SJSA1 (cell line): ENCODE measurements at regions not wholly inside any gene's neighbourhood (a gene's known extent, or its start where the extent isn't known, plus 50 kb on each side); places are given as distances from the start of the nearest gene placed in this dataset.
A peak's percentile ranks its signal among the peaks of the same experiment; 100 is the strongest.
"Not testable (repeated sequence)": the region's sequence is repeated elsewhere in the genome, so short reads cannot be mapped to it uniquely, and the experiment has no call there.

Source experiments
- DNase-seq, 2 experiments: peaks; one replicate each; pipeline ENCODE4 v3.0.0-alpha.2; 2015 to 2020; ENCODE audit warnings: low spot score in 2 of 2, low read depth in 1 of 2
- H3K27ac ChIP-seq: fragments of 250-450 bp; sonication (Bioruptor Pico); 2 replicates; pipeline ENCODE4 v1.5.1; 2020; ENCODE audit warnings: mild to moderate bottlenecking, moderate library complexity
- H3K27me3 ChIP-seq: fragments of 250-450 bp; sonication (Bioruptor Pico); replicated peaks from 2 replicates; pipeline ENCODE4 v1.5.1; 2020; ENCODE audit warnings: mild to moderate bottlenecking, moderate library complexity
- H3K36me3 ChIP-seq: fragments of 250-450 bp; sonication (Bioruptor Pico); 2 replicates; pipeline ENCODE4 v1.5.1; 2020; ENCODE audit warnings: mild to moderate bottlenecking
- H3K4me1 ChIP-seq: fragments of 250-450 bp; sonication (Bioruptor Pico); replicated peaks from 2 replicates; pipeline ENCODE4 v1.6.1; 2021; ENCODE audit warnings: mild to moderate bottlenecking
- H3K4me3 ChIP-seq: fragments of 250-450 bp; sonication (Bioruptor Pico); 2 replicates; pipeline ENCODE4 v1.5.1; 2020; ENCODE audit warnings: mild to moderate bottlenecking
- H3K9me3 ChIP-seq: fragments of 250-450 bp; sonication (Bioruptor Pico); replicated peaks from 2 replicates; pipeline ENCODE4 v1.5.1; 2020; ENCODE audit warnings: mild to moderate bottlenecking

DNA sequence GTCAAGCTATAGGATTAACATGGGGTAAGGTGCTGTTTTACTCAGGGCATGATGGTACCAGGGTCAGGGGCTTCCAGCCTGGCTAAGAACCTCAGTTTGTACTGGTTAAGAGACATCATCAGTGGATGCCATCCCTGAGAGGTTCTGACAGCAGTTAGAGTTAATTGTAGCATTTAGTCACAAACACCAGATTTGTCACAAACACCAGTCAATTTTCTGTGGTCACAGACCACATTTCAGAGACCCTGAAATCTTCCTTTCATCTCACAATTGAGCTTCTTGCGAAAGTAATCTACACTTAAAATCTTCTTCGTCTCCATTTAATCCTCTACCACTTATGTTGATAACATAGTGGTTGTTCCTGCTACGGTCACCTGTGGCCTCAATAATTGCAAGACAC, 143.0 kb upstream of the EGLN3 start:
- Histone ChIP-seq H3K36me3 (no peaks in the 10 kb centered on the region), H3K27me3 (no peaks in the 10 kb centered on the region), H3K27ac (no peak overlapping the region), H3K4me1 (no peaks in the 10 kb centered on the region), H3K9me3 (no peaks in the 10 kb centered on the region), H3K4me3 (no peak overlapping the region)
- no peak for DNase-seq

DNA sequence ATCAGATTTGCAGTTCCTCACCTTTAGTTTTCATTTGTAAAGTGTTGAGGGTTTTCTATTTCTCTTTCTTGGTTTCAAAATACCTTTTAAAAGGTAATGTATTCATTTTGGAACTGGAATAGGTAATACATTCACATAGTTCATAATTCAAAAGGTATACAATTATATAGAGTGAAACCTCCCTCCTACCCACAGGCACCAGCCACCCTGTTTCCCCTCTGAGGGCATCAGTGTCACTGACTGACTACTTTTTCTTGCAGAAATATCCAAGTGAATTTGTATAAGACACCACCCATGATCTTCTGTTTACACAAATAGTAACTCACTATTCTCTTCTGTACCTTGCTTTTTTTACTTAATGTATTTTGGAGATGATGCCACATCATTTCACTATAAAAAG, 139.6 kb upstream of the EGLN3 start:
- Histone ChIP-seq H3K27me3 (no peaks in the 10 kb centered on the region), H3K9me3 (no peaks in the 10 kb centered on the region), H3K4me3 (no peak overlapping the region), H3K27ac (no peak overlapping the region), H3K36me3 (no peaks in the 10 kb centered on the region), H3K4me1 (no peaks in the 10 kb centered on the region)
- DNase-seq, result no peak

GRCh38 chr14:34088914-34089313, 138.0 kb upstream of the EGLN3 start:
- H3K4me3 ChIP-seq, result no peak overlapping the region
- H3K36me3 ChIP-seq, result no peaks in the 10 kb centered on the region
- H3K27me3 ChIP-seq, result no peaks in the 10 kb centered on the region
- no peaks in the 10 kb centered on the region for H3K4me1 ChIP-seq
- no peaks in the 10 kb centered on the region for H3K9me3 ChIP-seq
- DNase-seq, result no peak
- no peak overlapping the region for H3K27ac ChIP-seq

DNA sequence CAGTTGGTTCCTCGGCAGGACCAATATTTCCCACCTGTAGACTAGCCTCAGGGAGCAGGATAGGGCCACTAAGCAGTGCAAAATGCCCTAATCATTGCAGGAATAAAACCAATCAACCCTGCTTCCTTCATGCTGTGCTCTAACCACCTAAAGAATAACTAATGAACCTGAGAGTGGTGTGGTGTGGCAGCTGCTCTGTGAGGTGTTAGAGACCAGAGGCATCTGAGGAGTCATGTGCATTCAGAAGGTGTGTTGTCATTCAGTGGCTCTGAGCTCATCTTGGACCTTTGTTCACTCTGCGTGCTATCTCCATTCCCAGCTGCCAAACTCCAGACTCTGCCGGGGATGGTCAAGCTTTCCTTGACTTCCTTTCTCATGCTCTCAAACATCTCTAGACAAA, 136.7 kb upstream of the EGLN3 start:
- Histone ChIP-seq H3K27ac (no peak overlapping the region), H3K9me3 (no peaks in the 10 kb centered on the region), H3K4me1 (peaks cover 2% of the 10 kb centered on the region), H3K4me3 (no peak overlapping the region), H3K36me3 (no peaks in the 10 kb centered on the region), H3K27me3 (no peaks in the 10 kb centered on the region)
- DNase-seq, result no peak

DNA sequence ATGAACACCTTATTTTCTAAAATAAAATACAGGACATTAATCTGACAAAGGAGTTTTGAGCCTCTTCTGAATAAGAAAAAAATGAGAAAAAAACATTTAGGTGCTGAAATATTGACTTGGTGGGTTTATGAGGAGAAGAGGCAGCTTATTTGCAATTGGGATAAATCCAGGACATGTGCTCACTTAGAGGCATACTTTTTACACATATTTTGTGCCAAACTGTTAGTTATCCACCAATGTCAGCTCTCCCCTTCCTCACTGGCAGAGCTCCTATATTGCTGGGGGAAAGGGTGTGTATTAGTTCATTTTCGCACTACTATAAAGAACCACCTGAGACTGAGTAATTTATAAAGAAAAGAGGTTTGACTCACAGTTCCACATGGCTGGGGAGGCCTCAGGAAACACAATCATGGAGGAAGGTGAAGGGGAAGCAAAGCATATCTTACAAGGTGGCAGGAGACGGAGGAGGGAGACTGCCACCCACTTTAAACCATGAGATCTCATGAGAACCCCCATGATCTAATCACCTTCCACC, 135.4 kb upstream of the EGLN3 start:
- no peaks in the 10 kb centered on the region for H3K9me3 ChIP-seq
- no peaks in the 10 kb centered on the region for H3K36me3 ChIP-seq
- peaks cover 15% of the 10 kb centered on the region for H3K4me1 ChIP-seq
- no peak overlapping the region for H3K4me3 ChIP-seq
- DNase-seq, result no peak
- H3K27ac ChIP-seq, result no peak overlapping the region
- H3K27me3 ChIP-seq, result no peaks in the 10 kb centered on the region

DNA sequence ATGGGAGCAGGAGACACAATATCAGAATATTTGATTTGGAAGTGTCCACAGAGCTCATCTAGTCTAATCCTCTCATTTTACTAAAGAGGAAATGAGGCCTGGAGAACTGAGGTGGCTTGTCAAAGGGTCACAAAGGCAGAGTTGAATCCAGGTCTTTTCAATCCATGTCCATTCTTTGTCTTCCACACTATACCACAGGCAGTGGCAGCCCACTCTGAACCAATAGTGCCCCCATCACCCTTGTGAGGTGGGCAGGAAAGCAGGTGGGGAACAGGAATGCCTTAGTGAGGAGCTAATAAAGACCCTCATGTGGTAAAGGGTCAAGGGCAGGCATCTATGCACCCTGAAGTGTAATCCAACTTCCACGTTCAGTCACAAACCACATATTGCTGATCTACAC, 134.8 kb upstream of the EGLN3 start:
- DNase-seq, result no peak
- Histone ChIP-seq H3K9me3 (no peaks in the 10 kb centered on the region), H3K4me3 (no peak overlapping the region), H3K27ac (no peak overlapping the region), H3K36me3 (no peaks in the 10 kb centered on the region), H3K27me3 (no peaks in the 10 kb centered on the region), H3K4me1 (peaks cover 21% of the 10 kb centered on the region)

DNA sequence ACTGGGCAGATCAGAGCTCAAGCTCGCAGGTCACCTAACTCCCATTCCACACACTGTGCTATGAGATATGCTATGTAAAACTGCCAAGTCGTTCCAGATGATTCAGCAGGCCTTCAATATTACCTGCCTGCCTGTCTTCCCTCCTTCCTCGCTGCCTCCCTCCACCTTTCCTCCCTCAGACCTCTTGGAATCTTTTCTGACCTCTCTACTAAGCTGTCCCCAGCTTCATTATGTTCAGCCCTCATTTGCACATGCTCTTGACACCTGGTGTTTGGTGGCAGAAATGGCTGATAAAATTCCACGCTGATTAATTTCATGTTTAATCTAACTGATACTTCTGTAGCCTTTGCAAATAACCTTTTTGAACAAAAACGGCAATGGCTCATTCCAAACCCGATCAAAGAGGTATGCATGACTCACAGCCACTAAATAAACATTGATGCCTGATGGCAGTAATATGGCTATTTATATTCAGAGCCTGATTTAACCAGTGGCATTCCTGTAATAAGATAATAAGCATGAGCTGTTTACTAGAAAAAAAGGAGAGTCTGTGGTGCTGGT, 130.8 kb upstream of the EGLN3 start:
- Histone ChIP-seq H3K27me3 (no peaks in the 10 kb centered on the region), H3K4me3 (no peak overlapping the region), H3K36me3 (no peaks in the 10 kb centered on the region), H3K27ac (peak overlapping the region; percentile 31), H3K9me3 (no peaks in the 10 kb centered on the region), H3K4me1 (peaks cover 23% of the 10 kb centered on the region)
- peak in 1 of 2 experiments; percentile 60 for DNase-seq

DNA sequence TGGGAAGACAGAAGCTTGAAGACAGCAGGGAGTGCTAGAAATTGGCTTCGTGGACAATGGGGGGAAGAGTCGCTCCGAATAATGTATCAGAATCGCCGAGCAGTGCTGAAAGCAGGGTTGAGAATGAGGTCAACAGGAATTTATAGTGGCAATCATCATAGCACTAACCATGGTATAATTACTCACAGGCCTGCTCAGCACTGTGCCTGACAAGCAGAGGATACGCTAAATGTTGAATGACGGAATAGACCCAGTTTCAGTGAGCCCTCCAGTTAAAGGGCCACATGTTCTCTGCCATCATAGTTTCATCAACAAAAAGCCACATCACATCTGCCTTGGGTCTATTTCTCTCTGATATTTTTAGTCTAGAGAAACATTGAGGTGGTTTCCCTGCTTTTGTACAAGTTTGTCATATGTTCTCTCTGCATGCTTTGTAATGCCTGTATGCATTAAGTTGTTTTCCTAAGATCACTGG, 130.3 kb upstream of the EGLN3 start:
- Histone ChIP-seq H3K4me1 (peaks cover 23% of the 10 kb centered on the region), H3K4me3 (no peak overlapping the region), H3K27ac (peak overlapping the region; percentile 31), H3K27me3 (no peaks in the 10 kb centered on the region), H3K9me3 (no peaks in the 10 kb centered on the region), H3K36me3 (no peaks in the 10 kb centered on the region)
- DNase-seq, result peak in 1 of 2 experiments; percentile 50

DNA sequence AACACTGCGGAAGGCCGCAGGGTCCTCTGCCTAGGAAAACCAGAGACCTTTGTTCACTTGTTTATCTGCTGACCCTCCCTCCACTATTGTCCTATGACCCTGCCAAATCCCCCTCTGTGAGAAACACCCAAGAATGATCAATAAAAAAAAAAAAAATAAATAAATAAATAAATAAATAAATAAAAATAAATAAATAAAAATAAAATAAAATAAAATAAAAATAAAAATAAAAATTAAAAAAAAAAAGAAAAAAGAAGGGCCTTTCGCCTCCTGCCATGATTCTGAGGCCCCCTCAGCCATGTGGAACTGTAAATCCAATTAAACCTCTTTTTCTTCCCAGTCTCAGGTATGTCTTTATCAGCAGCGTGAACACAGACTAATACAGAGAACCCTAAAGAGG, 128.8 kb upstream of the EGLN3 start:
- not testable (repeated sequence) for H3K4me3 ChIP-seq, DNase-seq

GRCh38 chr14:34078117-34078743, 127.4 kb upstream of the EGLN3 start:
- Histone ChIP-seq H3K36me3 (no peaks in the 10 kb centered on the region), H3K27me3 (no peaks in the 10 kb centered on the region)
- DNase-seq, result no peak

More for the DNA sequence above, 128.8 kb upstream of the EGLN3 start:
- not testable (repeated sequence) for H3K9me3 ChIP-seq, H3K27me3 ChIP-seq, H3K36me3 ChIP-seq, H3K27ac ChIP-seq
- peaks cover 23% of the 10 kb centered on the region for H3K4me1 ChIP-seq

GRCh38 chr14:34075826-34076225, 125.0 kb upstream of the EGLN3 start:
- no peak for DNase-seq
- Histone ChIP-seq H3K4me3 (no peak overlapping the region), H3K27ac (no peak overlapping the region), H3K4me1 (peaks cover 4% of the 10 kb centered on the region), H3K27me3 (no peaks in the 10 kb centered on the region), H3K9me3 (no peaks in the 10 kb centered on the region), H3K36me3 (no peaks in the 10 kb centered on the region)

More at GRCh38 chr14:34078117-34078743, 127.4 kb upstream of the EGLN3 start:
- H3K9me3 ChIP-seq, result no peaks in the 10 kb centered on the region
- peaks cover 23% of the 10 kb centered on the region for H3K4me1 ChIP-seq
- no peak overlapping the region for H3K27ac ChIP-seq
- no peak overlapping the region for H3K4me3 ChIP-seq

- no peaks in the 10 kb centered on the region for H3K36me3 ChIP-seq
- H3K27me3 ChIP-seq, result no peaks in the 10 kb centered on the region
- H3K4me3 ChIP-seq, result no peak overlapping the region
- H3K4me1 ChIP-seq, result no peaks in the 10 kb centered on the region
- no peak overlapping the region for H3K27ac ChIP-seq
- DNase-seq, result no peak
- no peaks in the 10 kb centered on the region for H3K9me3 ChIP-seq
Measured at GRCh38 chr14:34075042-34075744, 124.3 kb upstream of the EGLN3 start.

- DNase-seq, result no peak
- Histone ChIP-seq H3K36me3 (no peaks in the 10 kb centered on the region), H3K27me3 (no peaks in the 10 kb centered on the region), H3K9me3 (no peaks in the 10 kb centered on the region), H3K4me1 (no peaks in the 10 kb centered on the region), H3K4me3 (no peak overlapping the region), H3K27ac (no peak overlapping the region)
Measured at GRCh38 chr14:34072921-34073320, 122.0 kb upstream of the EGLN3 start.

GRCh38 chr14:34072401-34072800, 121.5 kb upstream of the EGLN3 start:
- DNase-seq, result no peak
- H3K9me3 ChIP-seq, result no peaks in the 10 kb centered on the region
- no peaks in the 10 kb centered on the region for H3K4me1 ChIP-seq

More at GRCh38 chr14:34072401-34072800, 121.5 kb upstream of the EGLN3 start:
- no peak overlapping the region for H3K4me3 ChIP-seq
- no peak overlapping the region for H3K27ac ChIP-seq
- H3K36me3 ChIP-seq, result no peaks in the 10 kb centered on the region
- no peaks in the 10 kb centered on the region for H3K27me3 ChIP-seq
